Hypothalamus (tissue), 51 donors: ENCODE measurements at regions not wholly inside any gene's neighbourhood (a gene's known extent, or its start where the extent isn't known, plus 50 kb on each side); places are given as distances from the start of the nearest gene placed in this dataset.
"Not testable (repeated sequence)": the region's sequence is repeated elsewhere in the genome, so short reads cannot be mapped to it uniquely, and the experiment has no call there.

Source experiments
- DNase-seq, 51 donors: peaks; one replicate each; lab custom pipeline; 2025; lab: John Stamatoyannopoulos, UW

DNA sequence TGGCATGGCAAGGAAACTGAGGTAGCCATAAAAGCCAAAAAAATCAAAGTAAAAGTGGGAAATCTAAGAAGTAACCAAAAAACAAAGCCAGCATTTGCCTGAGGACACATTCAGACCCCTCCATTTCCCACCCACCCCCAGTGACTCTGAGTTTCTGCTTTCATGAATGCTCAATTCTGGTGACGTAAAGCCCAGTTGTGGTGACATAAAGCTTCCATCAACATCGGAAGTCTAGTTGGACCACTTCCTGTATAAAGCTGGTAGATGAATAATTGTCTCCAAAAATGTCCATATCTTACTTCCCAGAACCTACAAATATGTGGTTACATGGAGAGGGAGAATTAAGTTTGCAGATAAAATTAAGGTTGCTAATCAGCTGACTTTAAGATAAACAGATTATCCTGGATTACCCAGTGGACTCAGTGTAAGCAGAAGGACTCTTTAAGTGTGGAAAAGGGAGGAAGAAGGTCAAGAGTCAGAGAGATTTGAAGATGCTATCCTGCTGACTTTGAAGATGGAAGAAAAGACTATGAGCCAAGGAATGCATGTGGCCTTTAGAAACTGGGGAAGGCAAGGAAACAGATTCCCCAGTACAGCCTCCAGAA lies 62.0 kb upstream of the ST3GAL6 start:
- no peak for DNase-seq

DNA sequence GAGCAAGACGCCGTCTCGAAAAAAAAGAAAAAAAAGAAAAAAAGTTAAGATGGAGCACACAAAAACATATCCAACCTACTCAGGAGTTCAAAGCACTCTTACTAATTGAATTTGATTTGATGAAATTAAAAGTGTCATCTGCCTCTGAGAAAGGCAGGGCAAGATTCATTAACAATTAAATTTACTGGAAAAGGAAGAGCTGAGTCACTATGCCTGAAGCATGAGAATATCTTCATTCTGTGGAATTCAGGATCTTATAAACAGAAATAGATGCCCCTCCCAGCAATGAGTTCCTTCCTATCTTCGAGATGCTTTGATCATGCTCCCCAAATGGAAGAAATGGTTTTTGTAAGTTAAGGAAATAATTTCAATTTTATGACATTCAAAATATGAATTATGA lies 61.0 kb upstream of the ST3GAL6 start:
- DNase-seq: no peak

GRCh38 chr3:98705212-98705611 lies 57.9 kb upstream of the ST3GAL6 start:
- DNase-seq: no peak

DNA sequence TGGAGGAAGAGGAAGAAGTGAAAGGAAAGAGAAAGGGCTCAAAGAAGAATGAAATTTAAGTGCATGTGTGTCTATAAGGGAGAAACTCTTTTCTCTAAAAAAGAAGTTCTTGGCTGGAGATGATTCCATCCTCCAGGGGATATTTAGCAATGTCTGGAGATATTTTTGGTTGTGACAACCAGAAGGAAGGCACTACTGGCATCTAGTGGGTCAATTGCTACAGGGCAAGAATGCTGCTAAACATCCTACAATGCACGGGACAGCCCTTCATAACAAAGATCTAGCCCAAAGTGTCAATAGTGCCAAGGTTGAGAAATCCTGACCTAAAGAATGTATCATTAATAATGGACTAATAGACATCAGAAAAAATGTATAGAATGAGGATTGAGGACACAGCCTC lies 57.4 kb upstream of the ST3GAL6 start:
- DNase-seq: no peak

- DNase-seq: not testable (repeated sequence)
These were observed 54.5 kb upstream of the ST3GAL6 start for GRCh38 chr3:98708681-98709080.

- DNase-seq: no peak
These were observed 53.7 kb upstream of the ST3GAL6 start for GRCh38 chr3:98709441-98709840.

GRCh38 chr3:98710067-98710659 lies 53.0 kb upstream of the ST3GAL6 start:
- no peak for DNase-seq

DNA sequence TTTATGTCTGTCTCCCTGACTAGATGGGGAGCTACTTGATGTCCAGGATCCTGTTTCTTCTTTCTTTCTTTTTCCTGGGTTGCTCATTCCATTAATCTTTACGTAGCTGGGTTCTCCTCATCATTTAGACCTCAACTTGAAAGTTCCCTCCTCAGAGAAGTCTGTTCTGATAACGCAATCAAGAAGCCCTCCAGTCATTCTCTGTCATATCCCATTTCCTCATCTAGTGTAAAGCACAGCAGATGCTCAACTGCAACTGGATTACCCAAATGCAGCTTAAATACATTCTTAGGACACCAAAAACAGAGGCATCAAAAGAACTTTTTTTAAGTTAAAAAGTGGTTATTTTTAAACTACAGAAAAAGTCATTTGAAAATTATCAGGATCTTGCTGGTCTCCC lies 51.7 kb upstream of the ST3GAL6 start:
- DNase-seq: no peak

DNA sequence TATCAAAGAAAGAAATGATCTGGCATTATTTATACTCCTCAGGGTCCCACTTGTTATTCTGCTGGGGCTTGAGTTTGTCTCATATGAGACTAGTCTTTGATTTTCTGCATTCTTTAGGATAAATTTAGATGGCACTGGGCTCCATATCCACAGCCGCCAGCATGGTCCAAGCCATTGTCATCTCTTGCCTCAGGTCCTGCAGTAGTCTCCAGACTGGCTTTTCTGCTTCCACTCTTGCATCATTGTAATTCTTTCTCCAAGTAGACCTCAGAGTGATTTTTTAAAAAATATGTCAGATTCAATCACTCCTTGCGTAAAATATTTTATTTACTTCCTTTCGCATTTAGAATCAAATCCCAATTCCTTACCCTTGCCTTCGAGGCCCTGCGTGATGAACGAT lies 50.4 kb upstream of the ST3GAL6 start:
- no peak for DNase-seq

GRCh38 chr3:98713332-98713731 lies 49.8 kb upstream of the ST3GAL6 start:
- not testable (repeated sequence) for DNase-seq
